DMS 273 (cell line): ENCODE measurements at regions not wholly inside any gene's neighbourhood (a gene's known extent, or its start where the extent isn't known, plus 50 kb on each side); places are given as distances from the start of the nearest gene placed in this dataset.
"Not testable (repeated sequence)": the region's sequence is repeated elsewhere in the genome, so short reads cannot be mapped to it uniquely, and the experiment has no call there.

ENCODE experiments used
- DNase-seq: peaks from one replicate; lab custom pipeline; 2025; ENCODE audit not compliant: unreplicated experiment; lab: John Stamatoyannopoulos, UW

- no peak for DNase-seq
Observed at GRCh38 chr2:76044701-76045100, 334.0 kb upstream of the GCFC2 start.

- no peak for DNase-seq
Observed at GRCh38 chr2:76039505-76039904, 328.8 kb upstream of the GCFC2 start.

- DNase-seq: no peak
Observed at GRCh38 chr2:76027761-76028160, 317.0 kb upstream of the GCFC2 start.

- no peak for DNase-seq
Observed at GRCh38 chr2:76019128-76019527, 308.4 kb upstream of the GCFC2 start.

GRCh38 chr2:76009484-76009883 is 298.8 kb upstream of the GCFC2 start:
- no peak for DNase-seq

- DNase-seq: no peak
Observed at GRCh38 chr2:76008001-76008702, 297.4 kb upstream of the GCFC2 start.

DNA sequence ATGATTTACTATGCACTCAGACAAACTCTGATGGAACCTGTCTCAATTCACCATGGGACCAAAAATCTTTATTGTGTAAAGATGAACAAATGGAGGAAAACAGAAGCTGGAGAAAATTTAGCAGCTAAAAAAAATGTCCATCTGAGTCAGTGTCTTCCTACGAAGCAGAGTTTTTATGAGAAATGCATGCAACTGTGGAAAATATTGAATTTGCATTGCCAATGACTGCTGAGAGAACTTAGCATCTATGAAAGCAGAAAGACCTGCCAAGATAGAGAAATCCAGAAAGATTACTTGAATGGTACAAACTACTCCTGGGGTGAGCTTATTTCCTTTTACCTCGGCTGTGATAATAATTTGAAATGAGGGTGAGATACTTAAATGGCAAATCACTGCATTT is 289.7 kb upstream of the GCFC2 start:
- DNase-seq: no peak

GRCh38 chr2:75998451-75998850 is 287.7 kb upstream of the GCFC2 start:
- no peak for DNase-seq

DNA sequence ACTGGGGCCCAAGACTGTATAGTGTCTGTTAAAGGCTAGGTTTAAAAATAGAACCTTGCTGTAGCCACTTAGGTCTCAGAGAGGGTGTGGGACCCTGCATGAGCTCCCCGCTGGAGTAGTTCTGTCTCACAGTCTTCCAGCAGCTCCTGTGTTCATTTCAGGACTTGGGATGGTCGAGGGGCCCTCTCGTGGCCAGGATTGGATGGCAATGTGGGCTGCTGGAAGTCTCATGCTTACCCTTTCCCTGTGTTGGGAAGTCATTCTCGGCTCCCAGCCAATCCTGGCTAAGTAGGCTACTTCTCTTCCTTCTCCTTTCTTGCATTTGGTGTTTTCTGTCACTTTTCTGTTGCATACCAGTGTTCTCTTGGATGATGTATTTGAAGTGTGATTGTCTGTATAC is 284.0 kb upstream of the GCFC2 start:
- DNase-seq: peak; percentile 4

GRCh38 chr2:75988622-75989021 is 277.9 kb upstream of the GCFC2 start:
- DNase-seq: not testable (repeated sequence)

DNA sequence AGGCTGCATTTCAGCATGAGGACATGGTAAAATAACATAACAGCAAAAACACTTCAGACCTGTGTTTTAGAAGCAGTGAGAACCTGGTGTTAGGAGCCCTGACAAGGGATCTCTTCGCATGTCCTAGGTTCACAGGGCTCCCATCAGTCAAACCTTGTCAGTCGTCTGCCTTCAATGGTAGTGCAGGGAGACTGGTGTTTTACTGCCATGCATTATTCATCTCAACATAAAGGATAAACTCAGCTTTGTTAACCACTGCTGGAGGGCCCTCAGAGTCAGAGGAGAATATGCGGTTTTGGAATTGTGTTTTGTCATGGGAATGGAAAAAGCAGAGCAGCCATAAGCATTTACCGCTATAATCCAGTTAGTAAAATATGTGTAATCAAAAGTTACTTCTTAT is 275.9 kb upstream of the GCFC2 start:
- no peak for DNase-seq

GRCh38 chr2:75982719-75983118 is 272.0 kb upstream of the GCFC2 start:
- no peak for DNase-seq

GRCh38 chr2:75964646-75965045 is 253.9 kb upstream of the GCFC2 start:
- no peak for DNase-seq

GRCh38 chr2:75960472-75961009 is 249.8 kb upstream of the GCFC2 start:
- DNase-seq: no peak

DNA sequence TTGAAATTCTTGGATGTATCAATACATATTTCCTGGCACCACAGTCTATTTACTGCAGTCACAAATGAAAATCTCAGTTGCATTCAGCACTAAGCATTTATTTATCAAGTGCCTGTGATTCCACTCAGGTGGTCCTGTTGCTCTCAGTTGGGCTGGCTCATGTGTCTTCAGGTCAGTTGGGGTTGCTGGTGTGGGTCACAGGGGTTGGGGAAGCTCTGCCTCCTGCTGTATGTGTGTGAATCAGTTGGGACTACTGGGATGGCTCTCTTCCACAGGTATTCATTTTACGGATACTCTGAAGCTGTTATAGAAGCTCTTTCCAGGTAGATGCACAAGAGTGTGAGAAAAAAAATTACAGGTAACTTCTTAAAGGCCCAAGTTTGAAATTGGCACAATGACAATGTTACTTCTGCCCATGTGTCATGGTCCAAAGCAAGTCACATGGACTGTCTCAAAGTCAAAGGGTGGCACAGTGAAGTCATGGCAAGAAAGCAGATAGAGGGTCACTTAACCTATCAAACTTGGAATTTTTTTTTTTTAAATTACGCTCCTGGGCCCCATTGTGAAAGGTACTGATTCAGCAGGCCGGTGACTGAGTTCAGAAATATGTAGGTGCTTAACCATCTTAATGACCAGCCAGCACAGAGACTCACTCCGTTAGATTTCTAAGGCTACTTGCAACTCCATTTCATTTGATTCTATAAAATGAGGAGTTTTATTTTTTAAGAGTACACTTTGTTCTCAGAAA is 249.2 kb upstream of the GCFC2 start:
- DNase-seq: no peak

DNA sequence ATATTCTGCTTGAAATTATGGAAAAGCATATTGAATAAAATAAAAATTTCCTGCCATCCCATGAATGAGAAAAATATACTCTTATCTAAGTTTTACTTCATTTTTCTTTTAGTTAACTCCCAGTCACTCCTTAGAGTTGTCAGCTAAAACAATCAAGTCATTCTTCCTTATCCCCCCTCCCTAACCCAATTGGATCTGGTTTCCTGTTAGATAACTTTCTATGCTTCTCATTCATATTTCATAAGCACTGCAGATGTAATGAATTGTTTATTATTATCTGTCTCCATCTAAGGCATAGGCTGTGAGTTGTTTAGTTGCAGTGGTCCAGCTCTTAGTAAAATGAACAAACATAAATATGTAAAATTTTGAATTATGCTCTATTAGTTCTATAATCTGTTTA is 244.0 kb upstream of the GCFC2 start:
- no peak for DNase-seq

DNA sequence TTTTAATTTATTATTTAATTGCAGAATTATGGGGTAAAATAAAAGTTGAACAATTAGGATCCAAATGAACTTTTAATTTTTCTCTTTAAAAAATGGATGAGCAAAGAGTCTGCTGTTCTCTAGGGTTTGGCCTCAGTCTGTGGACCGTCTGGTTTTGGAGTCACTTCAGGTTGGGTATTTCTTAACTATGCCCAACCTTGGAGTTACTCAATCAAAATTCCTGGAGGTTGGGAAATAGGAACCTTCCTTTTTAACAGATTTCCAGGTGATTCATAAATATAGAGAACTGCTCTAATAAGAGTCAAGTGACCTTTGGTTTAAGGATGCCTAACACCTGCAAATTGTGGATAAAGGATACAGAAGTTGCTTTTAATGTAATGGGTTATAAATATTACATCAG is 241.5 kb upstream of the GCFC2 start:
- DNase-seq: no peak

DNA sequence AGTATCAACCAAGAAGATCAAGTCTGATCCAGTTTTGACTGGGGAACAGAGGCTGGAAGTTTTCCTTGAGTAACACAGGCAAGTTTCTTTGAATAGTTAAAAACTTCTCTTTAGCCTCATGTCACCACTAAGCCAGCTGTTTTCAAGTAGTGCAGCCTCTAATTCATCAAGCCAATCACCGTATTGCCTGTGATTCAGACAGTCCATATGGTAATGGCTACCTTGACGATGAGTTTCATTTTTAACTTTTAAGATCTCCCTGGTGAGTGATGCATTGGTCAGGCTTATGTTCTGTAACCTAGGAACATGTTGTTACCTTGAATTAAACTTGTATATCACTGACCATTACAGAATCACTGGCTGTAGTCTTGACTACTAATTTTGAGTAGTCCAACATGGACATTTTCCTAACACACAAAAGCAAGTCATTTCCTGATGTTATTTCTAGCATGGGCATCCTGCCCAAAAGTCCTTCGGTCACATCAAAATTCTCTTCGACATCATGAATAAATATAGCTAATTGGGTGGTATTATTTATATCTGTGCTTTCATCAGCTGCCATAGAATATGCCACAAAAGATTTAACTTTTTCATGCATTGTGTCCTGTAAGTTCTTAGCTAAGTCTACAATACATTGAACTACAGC is 238.8 kb upstream of the GCFC2 start:
- DNase-seq: no peak

DNA sequence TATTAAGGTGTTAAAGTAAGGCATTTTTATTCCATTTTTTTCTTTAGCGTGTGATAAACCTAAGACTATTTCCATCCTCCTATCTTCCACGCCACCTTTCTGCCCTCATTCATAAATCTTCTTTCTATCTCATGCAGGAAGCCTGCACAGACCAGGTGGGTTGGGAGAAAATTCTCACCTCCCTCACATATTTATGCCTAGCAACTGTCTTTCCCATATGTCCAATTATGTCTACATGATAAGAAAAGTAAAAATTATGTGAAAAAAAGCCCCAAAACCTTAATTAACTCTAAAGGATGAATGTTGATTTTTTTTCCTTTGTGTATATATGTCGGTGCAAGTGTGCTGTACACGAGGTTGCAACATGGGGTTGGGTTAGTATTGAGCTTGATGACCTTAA is 225.6 kb upstream of the GCFC2 start:
- no peak for DNase-seq

DNA sequence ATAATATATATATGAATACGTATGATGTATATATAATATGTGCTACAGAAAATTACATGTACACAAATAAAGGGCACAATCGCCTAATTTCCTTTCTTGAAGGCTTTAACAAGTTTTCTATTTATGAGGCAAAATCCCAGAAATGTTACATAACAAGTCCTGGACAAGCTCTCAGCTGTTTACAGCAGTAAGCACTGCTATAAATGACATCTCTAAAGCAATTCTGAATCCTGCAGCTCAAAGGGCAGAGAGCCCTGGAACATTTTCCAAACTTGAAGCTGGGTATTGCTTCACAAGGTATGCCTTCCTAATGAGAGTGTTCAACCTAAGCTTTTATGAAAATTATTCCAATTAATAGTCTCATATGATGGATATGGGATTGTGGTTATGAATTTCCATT is 222.3 kb upstream of the GCFC2 start:
- no peak for DNase-seq

DNA sequence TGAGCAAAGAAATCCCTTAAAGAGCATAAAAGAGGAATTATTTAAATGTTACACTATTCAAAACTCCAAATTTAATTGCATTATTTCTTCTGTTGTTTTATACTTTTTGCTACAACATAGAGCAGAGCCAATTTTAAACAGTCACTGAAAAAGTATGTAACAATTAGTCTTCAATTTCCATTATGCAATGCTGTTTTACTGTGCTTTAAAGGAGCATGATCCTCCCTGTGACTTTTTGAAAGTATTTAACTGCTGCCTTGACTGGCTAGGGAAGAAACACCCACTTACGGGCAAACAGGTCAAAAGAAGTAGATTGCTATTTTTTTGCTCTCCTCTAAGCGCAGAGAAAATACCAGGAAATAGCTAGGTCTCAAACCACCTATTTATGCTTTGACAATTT is 217.4 kb upstream of the GCFC2 start:
- no peak for DNase-seq
